RWPE2 (cell line): ENCODE measurements at regions not wholly inside any gene's neighbourhood (a gene's known extent, or its start where the extent isn't known, plus 50 kb on each side); places are given as distances from the start of the nearest gene placed in this dataset.
A peak's percentile ranks its signal among the peaks of the same experiment; 100 is the strongest.

ENCODE experiments used
- ATAC-seq: fragments of 200-7000 bp; cut with Tn5 transposase; 3 replicates; pipeline ENCODE4 v1.9.1; 2021; ENCODE audit warnings: low read depth
- DNase-seq: peaks from one replicate; pipeline ENCODE4 v3.0.0-alpha.2; 2020; ENCODE audit warnings: low spot score
- H3K27ac ChIP-seq: fragments of 450-650 bp; 2 replicates; pipeline ENCODE4 v1.5.1; 2017; ENCODE audit warnings: mild to moderate bottlenecking; ENCODE audit not compliant: poor library complexity, severe bottlenecking
- H3K27me3 ChIP-seq: fragments of 250-450 bp; sonication (Bioruptor Pico); 2 replicates; pipeline ENCODE4 v1.5.1; 2021; ENCODE audit warnings: mild to moderate bottlenecking, moderate library complexity; ENCODE audit not compliant: insufficient read depth, poor library complexity, severe bottlenecking
- H3K36me3 ChIP-seq: fragments of 250-450 bp; sonication (Bioruptor Pico); 2 replicates; pipeline ENCODE4 v1.5.1; 2020; ENCODE audit warnings: low read depth, mild to moderate bottlenecking, moderate library complexity
- H3K4me1 ChIP-seq: fragments of 250-450 bp; sonication (Bioruptor Pico); 2 replicates; pipeline ENCODE4 v1.5.1; 2021; ENCODE audit warnings: mild to moderate bottlenecking, moderate library complexity; ENCODE audit not compliant: insufficient read depth, poor library complexity, severe bottlenecking
- H3K4me3 ChIP-seq: fragments of 250-450 bp; sonication (Bioruptor Pico); 2 replicates; pipeline ENCODE4 v1.5.1; 2021; ENCODE audit warnings: mild to moderate bottlenecking, moderate library complexity; ENCODE audit not compliant: severe bottlenecking
- H3K9me3 ChIP-seq: fragments of 250-450 bp; sonication (Bioruptor Pico); 2 replicates; pipeline ENCODE4 v1.5.1; 2021; ENCODE audit warnings: mild to moderate bottlenecking, moderate library complexity; ENCODE audit not compliant: severe bottlenecking
- TF ChIP-seq, protein P1 (sequence below): fragments of 450-650 bp; IDR thresholded peaks from one replicate; pipeline ENCODE4 v1.5.1; 2017; ENCODE audit warnings: mild to moderate bottlenecking, moderate library complexity; ENCODE audit not compliant: poor library complexity, severe bottlenecking

DNA sequence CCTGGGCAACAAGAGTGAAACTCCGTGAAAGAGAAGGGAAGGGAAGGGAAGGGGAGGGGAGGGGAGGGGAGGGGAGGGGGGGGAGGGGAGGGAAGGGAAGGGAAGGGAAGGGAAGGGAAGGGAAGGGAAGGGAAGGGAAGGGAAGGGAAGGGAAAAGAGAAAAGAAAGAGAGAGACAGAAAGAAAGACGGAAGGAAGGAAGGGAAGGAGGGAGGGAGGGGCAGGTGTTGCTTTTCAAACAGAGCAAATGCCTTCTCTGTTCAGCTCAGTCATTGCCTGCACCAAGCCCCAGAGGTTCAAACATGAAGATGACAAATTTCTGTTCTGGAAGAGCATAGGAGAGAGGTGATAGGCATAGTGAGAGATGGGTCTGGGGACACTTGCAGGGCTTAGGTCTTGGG lies 330.0 kb downstream of the DRD1 start:
- no peaks in the 10 kb centered on the region for H3K36me3 ChIP-seq
- TF ChIP-seq, protein P1, sequence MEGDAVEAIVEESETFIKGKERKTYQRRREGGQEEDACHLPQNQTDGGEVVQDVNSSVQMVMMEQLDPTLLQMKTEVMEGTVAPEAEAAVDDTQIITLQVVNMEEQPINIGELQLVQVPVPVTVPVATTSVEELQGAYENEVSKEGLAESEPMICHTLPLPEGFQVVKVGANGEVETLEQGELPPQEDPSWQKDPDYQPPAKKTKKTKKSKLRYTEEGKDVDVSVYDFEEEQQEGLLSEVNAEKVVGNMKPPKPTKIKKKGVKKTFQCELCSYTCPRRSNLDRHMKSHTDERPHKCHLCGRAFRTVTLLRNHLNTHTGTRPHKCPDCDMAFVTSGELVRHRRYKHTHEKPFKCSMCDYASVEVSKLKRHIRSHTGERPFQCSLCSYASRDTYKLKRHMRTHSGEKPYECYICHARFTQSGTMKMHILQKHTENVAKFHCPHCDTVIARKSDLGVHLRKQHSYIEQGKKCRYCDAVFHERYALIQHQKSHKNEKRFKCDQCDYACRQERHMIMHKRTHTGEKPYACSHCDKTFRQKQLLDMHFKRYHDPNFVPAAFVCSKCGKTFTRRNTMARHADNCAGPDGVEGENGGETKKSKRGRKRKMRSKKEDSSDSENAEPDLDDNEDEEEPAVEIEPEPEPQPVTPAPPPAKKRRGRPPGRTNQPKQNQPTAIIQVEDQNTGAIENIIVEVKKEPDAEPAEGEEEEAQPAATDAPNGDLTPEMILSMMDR, result no peak
- H3K27me3 ChIP-seq, result peaks cover 4% of the 10 kb centered on the region
- ATAC-seq (no peak), DNase-seq (no peak)
- H3K27ac ChIP-seq, result no peak overlapping the region
- H3K4me1 ChIP-seq, result no peaks in the 10 kb centered on the region
- no peak overlapping the region for H3K4me3 ChIP-seq
- H3K9me3 ChIP-seq, result peaks cover 3% of the 10 kb centered on the region

- TF ChIP-seq, protein P1, result no peak
- H3K4me3 ChIP-seq, result no peak overlapping the region
- peaks cover 4% of the 10 kb centered on the region for H3K27me3 ChIP-seq
- H3K27ac ChIP-seq, result no peak overlapping the region
- no peaks in the 10 kb centered on the region for H3K36me3 ChIP-seq
- DNase-seq, result no peak
- H3K9me3 ChIP-seq, result peaks cover 3% of the 10 kb centered on the region
- H3K4me1 ChIP-seq, result no peaks in the 10 kb centered on the region
- ATAC-seq, result no peak
Observed at GRCh38 chr5:175109058-175109755, 334.8 kb downstream of the DRD1 start.

DNA sequence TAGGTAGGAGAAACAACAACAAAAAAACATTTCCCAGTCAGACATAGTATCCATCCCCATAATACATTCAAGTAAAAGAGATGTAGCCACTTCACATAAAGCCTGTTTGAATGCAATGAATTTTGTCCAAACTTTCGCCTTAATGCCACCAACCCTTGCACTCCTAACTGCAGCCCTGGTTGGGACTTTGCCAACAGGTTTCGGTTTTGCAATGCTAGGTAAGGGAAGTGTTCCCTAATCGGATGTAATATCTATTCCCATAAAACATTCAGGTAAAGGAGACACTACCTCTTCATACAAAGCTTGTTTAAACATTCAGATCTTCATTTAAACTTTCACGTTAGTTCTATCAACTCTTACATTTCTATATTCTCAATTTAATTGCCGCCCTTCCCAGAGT lies 336.1 kb downstream of the DRD1 start:
- ATAC-seq, result no peak
- Histone ChIP-seq H3K27ac (no peak overlapping the region), H3K4me3 (no peak overlapping the region), H3K36me3 (no peaks in the 10 kb centered on the region), H3K4me1 (no peaks in the 10 kb centered on the region), H3K27me3 (peaks cover 8% of the 10 kb centered on the region), H3K9me3 (peaks cover 2% of the 10 kb centered on the region)
- DNase-seq, result no peak
- TF ChIP-seq, protein P1, result no peak

DNA sequence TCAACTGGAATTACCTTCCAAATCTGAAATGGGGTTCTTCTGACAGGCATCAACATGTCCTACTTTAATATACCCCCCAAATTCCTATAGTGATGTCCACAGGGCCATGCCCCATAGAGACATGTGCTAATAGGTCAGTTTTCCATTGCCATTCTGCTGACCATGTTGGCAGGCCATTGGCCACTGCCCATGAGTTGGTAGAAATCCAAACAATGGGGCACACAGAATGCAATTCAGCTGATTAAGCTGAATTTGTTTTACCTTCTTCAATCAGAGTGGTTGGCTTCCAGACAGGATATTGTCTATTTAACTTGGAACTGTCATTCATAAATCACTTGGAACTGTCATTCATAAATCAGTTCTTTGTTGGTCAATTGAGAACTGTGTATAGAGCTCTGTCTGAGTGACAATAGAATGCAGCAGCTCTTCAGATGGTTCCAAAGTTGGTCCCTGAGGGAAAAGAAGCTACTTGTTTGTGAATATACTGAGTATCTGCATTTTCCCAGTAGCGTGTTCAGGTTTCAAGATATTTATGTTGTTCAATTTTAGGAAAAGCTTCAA lies 336.9 kb downstream of the DRD1 start:
- H3K27me3 ChIP-seq, result peaks cover 4% of the 10 kb centered on the region
- DNase-seq (no peak), ATAC-seq (no peak)
- TF ChIP-seq, protein P1, result no peak
- H3K4me1 ChIP-seq, result no peaks in the 10 kb centered on the region
- no peaks in the 10 kb centered on the region for H3K9me3 ChIP-seq
- H3K36me3 ChIP-seq, result no peaks in the 10 kb centered on the region
- no peak overlapping the region for H3K4me3 ChIP-seq
- H3K27ac ChIP-seq, result no peak overlapping the region

DNA sequence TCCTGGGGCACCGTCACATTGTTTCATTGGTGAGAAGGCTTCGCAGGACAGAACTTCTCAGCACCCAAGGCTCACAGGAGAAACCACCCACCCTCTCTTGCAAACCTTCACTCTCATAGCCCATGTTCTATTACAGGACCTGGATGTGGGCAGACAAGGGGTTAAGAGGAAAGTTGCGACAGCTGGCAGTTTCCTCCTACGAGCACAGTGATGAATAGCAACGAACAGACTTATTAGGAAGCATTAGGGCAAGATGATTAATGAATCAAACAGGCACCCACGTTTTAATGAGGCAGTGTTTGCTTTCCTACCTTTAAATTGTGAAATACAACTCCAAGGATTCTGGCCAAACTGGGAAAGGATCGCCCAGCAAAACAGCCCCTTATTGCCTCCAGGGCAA lies 339.3 kb downstream of the DRD1 start:
- Histone ChIP-seq H3K4me1 (no peaks in the 10 kb centered on the region), H3K4me3 (no peak overlapping the region), H3K27ac (no peak overlapping the region), H3K9me3 (no peaks in the 10 kb centered on the region), H3K36me3 (no peaks in the 10 kb centered on the region), H3K27me3 (peaks cover 4% of the 10 kb centered on the region)
- TF ChIP-seq, protein P1, result no peak
- peak; percentile 52 for ATAC-seq
- no peak for DNase-seq
